Stomach smooth muscle (tissue), 2 donors: ENCODE measurements at regions not wholly inside any gene's neighbourhood (a gene's known extent, or its start where the extent isn't known, plus 50 kb on each side); places are given as distances from the start of the nearest gene placed in this dataset.

ENCODE experiments used
- H3K27ac ChIP-seq: one replicate; pipeline ENCODE4 v1.7.0; 2013; ENCODE audit warnings: mild to moderate bottlenecking, low read length, inconsistent platforms
- H3K27me3 ChIP-seq, 2 donors: one replicate each; pipeline ENCODE4 v1.7.0; 2013; ENCODE audit warnings: low read length in 2 of 2; ENCODE audit not compliant: insufficient read depth in 2 of 2, control insufficient read depth in 1 of 2
- H3K36me3 ChIP-seq, 2 donors: one replicate each; pipeline ENCODE4 v1.7.0; 2013; ENCODE audit warnings: low read length in 2 of 2; ENCODE audit not compliant: control insufficient read depth in 2 of 2, insufficient read depth in 2 of 2
- H3K4me1 ChIP-seq: one replicate; pipeline ENCODE4 v1.7.0; 2013; ENCODE audit warnings: low read length; ENCODE audit not compliant: control insufficient read depth, insufficient read depth
- H3K4me3 ChIP-seq, 2 donors: one replicate each; pipeline ENCODE4 v1.7.0; 2013; ENCODE audit warnings: low read length in 2 of 2
- H3K9ac ChIP-seq, 2 donors: one replicate each; pipeline ENCODE4 v1.7.0; 2013; ENCODE audit warnings: low read length in 2 of 2, mild to moderate bottlenecking in 1 of 2
- H3K9me3 ChIP-seq, 2 donors: one replicate each; pipeline ENCODE4 v1.7.0; 2013; ENCODE audit warnings: low read length in 2 of 2; ENCODE audit not compliant: control insufficient read depth in 2 of 2
- donor health status: healthy.
- donor health status: Pancreatic carcinoma.

DNA sequence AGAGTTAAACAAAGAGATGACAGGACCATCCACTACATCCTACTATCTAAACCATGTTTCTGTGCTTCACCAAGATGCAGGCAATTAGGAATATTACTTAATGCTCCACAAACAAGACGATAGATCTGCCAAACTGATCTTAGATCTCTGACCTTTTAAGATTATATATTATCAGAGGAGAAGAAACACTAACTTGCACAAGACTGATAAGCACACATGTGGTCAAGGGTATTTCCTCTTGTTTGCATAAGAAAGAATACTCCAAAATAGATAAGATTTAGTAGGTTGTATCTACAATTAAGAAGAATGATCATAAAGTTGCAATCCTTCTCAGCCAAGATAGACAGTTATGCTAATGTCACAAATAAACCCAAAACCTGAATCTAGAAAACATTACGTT is 601.0 kb upstream of the ACO1 start:
- Histone ChIP-seq H3K9me3 (no peaks in the 10 kb centered on the region), H3K9ac (no peak overlapping the region), H3K4me1 (no peaks in the 10 kb centered on the region), H3K27me3 (no peaks in the 10 kb centered on the region), H3K36me3 (no peaks in the 10 kb centered on the region), H3K27ac (no peak overlapping the region), H3K4me3 (no peak overlapping the region)

DNA sequence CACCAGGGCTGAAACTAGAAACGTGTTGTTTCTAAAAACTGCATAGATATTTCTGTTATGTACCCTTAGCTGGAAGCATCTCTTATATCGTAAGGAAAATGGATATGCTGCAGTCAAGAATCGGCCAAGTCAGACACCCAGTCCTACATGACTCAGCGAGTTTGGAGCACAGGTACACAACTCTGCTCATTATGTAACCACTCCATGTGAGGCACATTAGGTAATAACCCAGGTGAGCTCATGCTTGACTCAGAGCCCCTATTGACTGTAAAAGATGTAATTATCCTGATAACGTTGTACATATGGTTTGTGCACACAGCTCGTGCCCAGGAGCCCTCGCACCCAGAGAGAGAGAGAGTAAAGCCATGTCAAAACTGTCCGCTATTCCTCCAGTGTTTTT is 593.7 kb upstream of the ACO1 start:
- Histone ChIP-seq H3K36me3 (no peaks in the 10 kb centered on the region), H3K9ac (no peak overlapping the region), H3K4me1 (no peaks in the 10 kb centered on the region), H3K27me3 (no peaks in the 10 kb centered on the region), H3K4me3 (no peak overlapping the region), H3K9me3 (no peaks in the 10 kb centered on the region), H3K27ac (no peak overlapping the region)

DNA sequence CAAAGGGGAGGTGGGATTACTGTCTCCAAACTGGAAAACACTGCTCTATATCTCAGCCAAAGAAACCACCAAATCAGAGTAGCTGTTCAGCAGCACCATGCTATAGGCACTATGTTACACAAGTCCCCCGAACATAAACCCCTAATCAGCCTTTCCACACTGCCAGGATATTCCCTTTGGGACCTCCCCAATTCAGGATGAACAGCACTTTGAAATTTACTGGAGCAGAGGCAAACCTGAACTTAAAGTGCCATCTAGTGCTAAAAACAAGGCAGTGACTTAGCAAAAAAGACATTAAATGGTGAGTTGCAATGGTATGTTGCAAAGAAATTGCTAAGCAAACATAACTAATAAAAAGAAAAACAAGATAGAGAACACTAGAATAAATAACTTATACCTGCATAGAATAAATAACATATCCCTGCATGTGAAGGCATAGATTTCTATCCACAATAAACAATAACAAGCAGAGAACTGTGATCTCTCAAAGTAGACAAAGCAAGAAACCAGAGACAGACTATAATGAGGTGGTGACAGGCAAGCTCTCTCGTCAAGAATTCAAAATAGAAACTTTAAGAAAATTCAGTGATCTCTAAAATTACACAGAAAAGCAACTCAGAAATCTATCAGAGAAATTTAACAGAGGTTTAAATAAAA is 584.4 kb upstream of the ACO1 start:
- Histone ChIP-seq H3K4me1 (no peaks in the 10 kb centered on the region), H3K36me3 (no peaks in the 10 kb centered on the region), H3K9me3 (no peaks in the 10 kb centered on the region), H3K9ac (no peak overlapping the region), H3K27me3 (no peaks in the 10 kb centered on the region), H3K27ac (no peak overlapping the region), H3K4me3 (no peak overlapping the region)

DNA sequence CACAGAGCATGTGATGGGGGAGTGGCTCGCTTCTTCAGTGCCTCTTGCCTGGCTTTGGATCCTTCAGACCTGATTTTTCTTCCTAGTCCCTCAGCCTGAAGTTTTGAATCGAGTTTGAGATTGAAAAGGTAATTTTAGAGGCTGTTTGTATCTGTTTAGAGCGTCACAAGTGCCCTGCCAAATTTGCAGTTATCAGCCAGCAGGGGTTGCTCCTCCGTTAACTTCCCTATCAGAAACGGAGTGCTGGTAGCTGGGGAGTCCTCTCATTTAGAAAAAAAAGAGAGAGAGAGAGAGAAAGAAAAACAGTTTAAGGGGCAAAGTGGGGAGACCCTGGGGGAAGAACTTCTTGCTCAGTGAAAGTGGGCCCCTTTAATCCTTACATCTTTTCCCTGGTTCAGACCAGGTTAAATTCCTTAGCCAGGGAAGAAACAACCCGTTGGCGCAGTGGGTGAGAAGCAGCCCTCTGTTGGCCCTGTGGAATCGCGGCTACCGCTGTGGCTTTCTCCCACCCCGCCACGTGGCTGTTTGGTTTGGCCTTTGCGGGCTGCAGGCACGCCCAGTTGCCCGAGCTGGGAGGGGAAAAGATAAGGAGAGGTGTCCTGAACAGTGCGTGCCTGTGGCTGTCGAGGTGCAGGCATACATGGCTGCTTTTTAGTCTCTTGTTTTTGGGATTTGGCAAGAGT is 576.7 kb upstream of the ACO1 start:
- H3K4me3 ChIP-seq, result no peak overlapping the region
- H3K36me3 ChIP-seq, result no peaks in the 10 kb centered on the region
- no peak overlapping the region for H3K27ac ChIP-seq
- H3K9ac ChIP-seq, result no peak overlapping the region
- no peaks in the 10 kb centered on the region for H3K4me1 ChIP-seq
- no peaks in the 10 kb centered on the region for H3K27me3 ChIP-seq
- no peaks in the 10 kb centered on the region for H3K9me3 ChIP-seq

DNA sequence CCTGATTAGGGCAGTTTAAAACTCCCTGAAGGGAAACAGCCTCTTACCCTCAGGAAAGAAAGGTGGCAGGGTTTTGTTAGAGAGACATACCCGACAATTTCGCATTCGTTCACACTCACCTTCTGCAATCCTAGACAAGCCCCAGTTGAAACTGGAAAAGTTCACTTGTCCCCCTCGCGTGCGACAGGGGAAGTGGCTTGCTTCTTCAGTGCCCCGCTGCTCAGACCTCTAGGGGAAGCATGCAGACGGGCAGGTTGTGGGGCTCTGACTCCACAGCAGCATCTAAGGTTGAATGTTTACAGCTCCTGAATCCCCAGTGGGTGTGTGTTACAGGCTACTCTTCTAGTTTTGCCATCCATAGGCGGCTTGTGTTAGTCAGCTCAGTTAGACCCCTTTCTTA is 575.7 kb upstream of the ACO1 start:
- no peak overlapping the region for H3K4me3 ChIP-seq
- H3K9me3 ChIP-seq, result no peaks in the 10 kb centered on the region
- no peak overlapping the region for H3K9ac ChIP-seq
- no peak overlapping the region for H3K27ac ChIP-seq
- no peaks in the 10 kb centered on the region for H3K36me3 ChIP-seq
- no peaks in the 10 kb centered on the region for H3K27me3 ChIP-seq
- H3K4me1 ChIP-seq, result no peaks in the 10 kb centered on the region

DNA sequence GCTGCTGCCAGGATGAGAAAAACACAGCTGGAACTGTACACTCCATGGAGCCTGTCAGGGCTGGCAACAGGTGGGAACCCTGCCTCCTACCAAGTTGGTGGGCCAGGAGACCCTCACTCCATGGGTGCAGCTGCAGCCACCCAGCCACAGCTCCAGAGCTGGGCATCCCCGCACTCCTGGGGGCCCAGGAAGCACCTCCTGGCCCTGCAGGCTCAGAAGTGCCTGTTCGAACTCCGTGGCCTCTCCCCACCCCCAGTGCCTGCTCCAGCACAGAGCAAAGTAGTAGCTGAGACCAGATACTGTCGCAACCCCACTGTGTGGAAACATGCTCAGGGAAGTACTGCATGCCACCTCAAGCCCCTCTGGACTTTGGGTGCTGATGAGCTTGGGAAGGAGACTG is 564.0 kb upstream of the ACO1 start:
- no peaks in the 10 kb centered on the region for H3K27me3 ChIP-seq
- no peaks in the 10 kb centered on the region for H3K36me3 ChIP-seq
- no peak overlapping the region for H3K4me3 ChIP-seq
- H3K9ac ChIP-seq, result no peak overlapping the region
- H3K9me3 ChIP-seq, result no peaks in the 10 kb centered on the region
- no peaks in the 10 kb centered on the region for H3K4me1 ChIP-seq
- no peak overlapping the region for H3K27ac ChIP-seq

DNA sequence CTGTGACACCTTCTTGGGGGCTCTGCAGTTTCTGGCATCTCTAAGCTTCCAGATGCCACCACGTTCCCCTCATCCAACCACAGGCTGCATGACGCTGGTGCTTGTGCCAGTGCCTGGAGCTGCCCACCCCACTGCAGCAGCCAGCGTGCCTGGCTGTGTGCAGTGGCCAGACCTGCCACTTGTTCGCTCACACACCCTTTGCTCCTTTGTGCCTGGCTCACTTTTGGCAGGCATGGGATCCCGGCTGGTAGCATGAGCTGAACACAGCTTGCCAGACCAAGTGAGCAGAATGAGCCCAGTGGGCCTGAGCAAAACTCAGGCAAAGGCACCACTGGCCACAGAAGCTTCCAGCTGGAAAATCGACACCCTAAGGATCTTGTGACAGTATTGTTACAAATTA is 562.9 kb upstream of the ACO1 start:
- Histone ChIP-seq H3K9me3 (no peaks in the 10 kb centered on the region), H3K4me1 (no peaks in the 10 kb centered on the region), H3K9ac (no peak overlapping the region), H3K27me3 (no peaks in the 10 kb centered on the region), H3K4me3 (no peak overlapping the region), H3K36me3 (no peaks in the 10 kb centered on the region), H3K27ac (no peak overlapping the region)

DNA sequence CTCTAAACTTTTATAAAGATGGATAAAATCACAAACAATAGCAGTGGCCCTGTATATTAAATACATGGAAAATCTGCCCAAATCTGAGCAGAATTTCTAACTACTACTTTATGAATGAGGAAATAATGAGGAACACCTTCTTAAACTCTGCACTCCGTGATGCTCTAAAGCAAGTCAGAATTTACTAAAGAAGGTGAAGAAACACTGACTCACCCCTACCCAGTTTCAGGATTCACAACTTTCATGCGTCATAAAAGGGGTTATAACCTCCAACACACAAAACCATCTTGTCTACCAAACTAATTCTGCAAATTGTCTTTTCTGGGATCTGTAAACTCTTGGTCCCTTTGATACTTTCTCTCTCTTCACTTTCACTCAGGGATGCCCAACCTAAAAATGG is 561.1 kb upstream of the ACO1 start:
- Histone ChIP-seq H3K36me3 (no peaks in the 10 kb centered on the region), H3K9me3 (no peaks in the 10 kb centered on the region), H3K27me3 (no peaks in the 10 kb centered on the region), H3K4me3 (no peak overlapping the region), H3K9ac (no peak overlapping the region), H3K27ac (no peak overlapping the region), H3K4me1 (no peaks in the 10 kb centered on the region)

DNA sequence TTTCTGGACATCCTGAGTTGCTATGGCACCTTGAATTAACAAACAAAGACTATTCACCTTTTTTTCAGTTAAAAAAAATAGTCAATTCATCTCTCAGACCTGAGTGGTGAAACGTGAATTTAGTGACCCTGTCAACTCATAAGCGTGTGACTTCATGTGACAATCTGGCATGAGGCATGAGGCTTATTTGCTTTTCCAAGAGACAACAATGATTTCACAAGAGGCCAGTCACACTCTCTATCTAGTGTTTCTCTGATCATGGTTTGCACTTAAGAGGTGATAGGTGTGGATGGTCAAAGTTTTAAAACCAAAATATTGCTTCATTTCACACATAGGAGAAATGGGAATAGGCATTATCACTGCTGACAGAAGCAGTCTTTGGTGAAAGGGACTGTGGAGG is 559.6 kb upstream of the ACO1 start:
- H3K9me3 ChIP-seq, result no peaks in the 10 kb centered on the region
- no peaks in the 10 kb centered on the region for H3K36me3 ChIP-seq
- H3K27ac ChIP-seq, result no peak overlapping the region
- H3K27me3 ChIP-seq, result no peaks in the 10 kb centered on the region
- H3K9ac ChIP-seq, result no peak overlapping the region
- H3K4me1 ChIP-seq, result no peaks in the 10 kb centered on the region
- no peak overlapping the region for H3K4me3 ChIP-seq

DNA sequence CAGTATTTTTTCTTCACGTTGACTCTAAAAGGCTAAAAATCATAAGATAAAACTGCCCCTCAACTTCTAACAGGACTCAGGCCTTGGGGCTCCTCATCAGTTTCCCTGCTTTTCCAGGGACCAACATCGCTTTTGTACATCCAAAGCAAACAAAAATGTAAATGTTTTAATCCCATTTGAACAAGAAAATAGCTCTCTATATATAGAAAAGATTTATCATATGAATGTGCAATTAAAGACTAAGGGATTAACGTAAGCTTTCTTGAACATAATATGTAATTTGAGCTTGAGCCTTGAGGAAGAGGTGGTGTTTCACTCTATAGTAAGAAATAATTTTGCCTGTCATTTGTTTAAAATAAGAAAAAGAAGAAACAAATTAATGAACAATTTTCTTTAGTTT is 547.2 kb upstream of the ACO1 start:
- H3K9me3 ChIP-seq, result no peaks in the 10 kb centered on the region
- H3K27ac ChIP-seq, result no peak overlapping the region
- H3K9ac ChIP-seq, result no peak overlapping the region

DNA sequence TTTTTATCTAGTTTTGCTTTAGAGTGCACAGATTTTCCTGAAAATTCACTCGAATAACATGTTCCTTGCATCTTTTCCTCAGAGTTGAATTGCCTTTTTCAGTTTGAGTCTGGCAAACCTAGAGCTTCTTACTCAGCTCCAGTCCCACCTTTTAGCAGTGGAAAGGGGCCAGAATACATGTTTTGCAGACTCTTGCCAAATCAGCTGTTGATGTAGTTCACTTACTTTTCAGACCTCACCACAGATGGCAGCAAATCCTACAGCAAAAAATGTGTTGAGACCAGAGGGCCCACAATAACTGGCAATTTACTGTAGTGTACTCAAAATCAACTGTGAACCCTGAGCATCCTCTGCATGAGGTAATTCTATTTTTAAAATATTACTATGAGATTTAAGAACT is 545.2 kb upstream of the ACO1 start:
- Histone ChIP-seq H3K9me3 (no peaks in the 10 kb centered on the region), H3K27me3 (no peaks in the 10 kb centered on the region), H3K36me3 (no peaks in the 10 kb centered on the region), H3K9ac (no peak overlapping the region), H3K4me3 (no peak overlapping the region), H3K27ac (no peak overlapping the region), H3K4me1 (no peaks in the 10 kb centered on the region)

More for the DNA sequence above, 547.2 kb upstream of the ACO1 start:
- Histone ChIP-seq H3K4me1 (no peaks in the 10 kb centered on the region), H3K36me3 (no peaks in the 10 kb centered on the region), H3K27me3 (no peaks in the 10 kb centered on the region), H3K4me3 (no peak overlapping the region)
